ENCODE measurements at regions not wholly inside any gene's neighbourhood (a gene's known extent, or its start where the extent isn't known, plus 50 kb on each side); places are given as distances from the start of the nearest gene placed in this dataset.

DNA sequence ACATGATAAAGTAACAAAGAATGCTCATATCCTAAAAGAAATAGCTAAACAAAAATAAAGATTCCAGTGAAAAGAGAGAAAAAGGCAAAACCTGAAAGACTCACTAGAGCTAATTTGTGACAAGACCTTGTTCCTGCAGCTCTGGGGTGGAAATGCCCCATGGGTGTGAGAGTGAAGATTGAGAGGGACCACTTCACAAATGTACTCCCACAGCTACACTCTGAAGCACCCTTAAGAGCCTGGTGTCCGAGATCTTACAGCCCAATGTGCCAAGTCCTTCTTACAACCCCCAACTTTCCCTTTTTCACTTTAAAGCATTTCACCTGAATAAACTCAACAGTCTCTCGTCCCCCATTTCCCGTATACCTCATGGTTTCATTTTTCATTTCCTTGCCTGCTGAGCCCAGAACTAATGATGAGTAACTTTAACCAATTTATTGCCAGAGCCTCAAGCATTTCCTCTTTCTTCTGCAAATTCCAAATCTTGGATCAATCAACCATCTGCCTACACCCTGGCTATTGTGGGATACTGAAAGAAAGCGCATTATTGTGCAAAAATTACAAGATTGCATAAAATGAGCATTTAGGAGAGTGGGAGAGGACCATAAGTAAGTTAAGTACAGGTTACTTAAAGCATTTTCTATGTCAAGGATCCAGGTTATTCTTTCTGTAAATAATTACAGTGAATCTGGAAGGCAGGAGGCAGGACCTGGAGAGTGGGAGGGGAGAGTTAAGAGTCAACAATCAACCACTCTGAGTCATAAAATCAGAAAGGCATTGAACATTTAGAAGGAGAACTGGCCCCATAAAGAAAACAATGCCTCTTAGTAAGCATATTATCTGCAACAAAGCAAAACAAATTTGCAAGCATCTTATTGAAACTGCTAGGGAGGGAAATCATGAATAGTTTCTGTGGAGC, 804.4 kb upstream of the CELF4 start:
- TF ChIP-seq, protein P1, sequence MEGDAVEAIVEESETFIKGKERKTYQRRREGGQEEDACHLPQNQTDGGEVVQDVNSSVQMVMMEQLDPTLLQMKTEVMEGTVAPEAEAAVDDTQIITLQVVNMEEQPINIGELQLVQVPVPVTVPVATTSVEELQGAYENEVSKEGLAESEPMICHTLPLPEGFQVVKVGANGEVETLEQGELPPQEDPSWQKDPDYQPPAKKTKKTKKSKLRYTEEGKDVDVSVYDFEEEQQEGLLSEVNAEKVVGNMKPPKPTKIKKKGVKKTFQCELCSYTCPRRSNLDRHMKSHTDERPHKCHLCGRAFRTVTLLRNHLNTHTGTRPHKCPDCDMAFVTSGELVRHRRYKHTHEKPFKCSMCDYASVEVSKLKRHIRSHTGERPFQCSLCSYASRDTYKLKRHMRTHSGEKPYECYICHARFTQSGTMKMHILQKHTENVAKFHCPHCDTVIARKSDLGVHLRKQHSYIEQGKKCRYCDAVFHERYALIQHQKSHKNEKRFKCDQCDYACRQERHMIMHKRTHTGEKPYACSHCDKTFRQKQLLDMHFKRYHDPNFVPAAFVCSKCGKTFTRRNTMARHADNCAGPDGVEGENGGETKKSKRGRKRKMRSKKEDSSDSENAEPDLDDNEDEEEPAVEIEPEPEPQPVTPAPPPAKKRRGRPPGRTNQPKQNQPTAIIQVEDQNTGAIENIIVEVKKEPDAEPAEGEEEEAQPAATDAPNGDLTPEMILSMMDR (IDR thresholded peaks at IDR 0.05; ENCODE audit: insufficient read depth, low read length, poor library complexity, severe bottlenecking): no peak
- no peak for TF ChIP-seq EZH2phosphoT487 (conservative IDR thresholded peaks at IDR 0.05; ENCODE audit: low read length)

Measured in SU-DHL-6 (cell line).